GM12878 (cell line): ENCODE measurements at regions not wholly inside any gene's neighbourhood (a gene's known extent, or its start where the extent isn't known, plus 50 kb on each side); places are given as distances from the start of the nearest gene placed in this dataset.

Source experiments
- ATAC-seq: fragments of 200-7000 bp; cut with Tn5 transposase; 3 replicates; pipeline ENCODE4 v1.9.1; 2020; ENCODE audit warnings: mild to moderate bottlenecking, moderate library complexity
- BruUV-seq: library from RNA; stranded (reverse); fragments of 400-500 nt; replicated peaks from 2 replicates; lab custom pipeline; 2021; lab: Mats Ljungman, UMichigan
- CTCF ChIA-PET: fragments of 300-600 bp; sonication (Branson Sonifier 250); formaldehyde crosslinking; extraction: SDS; loops from one replicate; lab custom pipeline; 2021; ENCODE audit warnings: inconsistent platforms; lab: Yijun Ruan, JAX
- POLR2A ChIA-PET: fragments of 350-600 bp; formaldehyde crosslinking; extraction: SDS; loops from one replicate; lab custom pipeline; 2021; ENCODE audit warnings: inconsistent platforms; lab: Charles Lee
- RAD21 ChIA-PET: fragments of 300-600 bp; sonication (Branson Sonifier 250); formaldehyde crosslinking; loops from one replicate; lab custom pipeline; 2023; ENCODE audit warnings: antibody characterized with exemption; ENCODE audit not compliant: unreplicated experiment; lab: Charles Lee
- SMC1A ChIA-PET: fragments of 300-600 bp; sonication (Branson Sonifier 250); formaldehyde crosslinking; loops from one replicate; lab custom pipeline; 2023; ENCODE audit not compliant: unreplicated experiment, uncharacterized antibody; lab: Charles Lee
- DNase-seq: peaks from one replicate; pipeline ENCODE4 v3.0.0-alpha.2; 2011; ENCODE audit warnings: low read depth, low spot score
- FAIRE-seq: peaks from 3 replicates; lab custom pipeline; 2011; peaks lifted over from hg19 to GRCh38; lab: Jason Lieb, UNC
- H2AFZ ChIP-seq: 2 replicates; pipeline ENCODE4 v1.6.0; 2011; ENCODE audit warnings: low read depth, low read length, control low read depth; ENCODE audit not compliant: control insufficient read depth
- H3K27ac ChIP-seq: 2 replicates; pipeline ENCODE4 v1.5.1; 2011; ENCODE audit warnings: control low read depth; ENCODE audit not compliant: control insufficient read depth, insufficient read depth
- H3K27me3 ChIP-seq, 2 experiments: replicated peaks in 1 of 2; 2 replicates each; pipeline versions ENCODE4 v1.6.0 to v1.6.1; 2011; ENCODE audit warnings: low read length in 1 of 2; ENCODE audit not compliant: control insufficient read depth in 2 of 2, insufficient read depth in 2 of 2
- H3K36me3 ChIP-seq, 2 experiments: 2 replicates each; pipeline ENCODE4 v1.5.1; 2011; ENCODE audit warnings: low read length in 1 of 2; ENCODE audit not compliant: control insufficient read depth in 2 of 2, insufficient read depth in 2 of 2
- H3K4me1 ChIP-seq: 2 replicates; pipeline ENCODE4 v1.6.1; 2011; ENCODE audit warnings: mild to moderate bottlenecking, low read length, moderate library complexity, mixed read lengths; ENCODE audit not compliant: control insufficient read depth, insufficient read depth
- H3K4me2 ChIP-seq: 2 replicates; pipeline ENCODE4 v1.6.0; 2011; ENCODE audit warnings: control low read depth; ENCODE audit not compliant: control insufficient read depth, insufficient read depth
- H3K4me3 ChIP-seq: fragments of 200-600 bp; sonication (generic); 2 replicates; pipeline ENCODE4 v1.5.1; 2016
- H3K79me2 ChIP-seq: 2 replicates; pipeline ENCODE4 v1.6.0; 2011; ENCODE audit warnings: low read length; ENCODE audit not compliant: control insufficient read depth, insufficient read depth
- H3K9ac ChIP-seq: 2 replicates; pipeline ENCODE4 v1.8.0; 2011; ENCODE audit warnings: low read length, control low read depth, mixed read lengths; ENCODE audit not compliant: control insufficient read depth, insufficient read depth
- H3K9me3 ChIP-seq: replicated peaks from 3 replicates; pipeline ENCODE4 v1.5.1; 2011; ENCODE audit warnings: mild to moderate bottlenecking, low read length; ENCODE audit not compliant: control insufficient read depth, insufficient read depth
- H4K20me1 ChIP-seq: 2 replicates; pipeline ENCODE4 v1.6.0; 2011; ENCODE audit not compliant: control insufficient read depth, insufficient read depth
- ESRRA ChIP-seq: IDR thresholded peaks from 2 replicates; pipeline ENCODE4 v1.6.1; 2012; ENCODE audit warnings: mild to moderate bottlenecking, low read length, improper control_type of control experiment
- MTA3 ChIP-seq: IDR thresholded peaks from 2 replicates; pipeline ENCODE4 v1.6.1; 2012; ENCODE audit warnings: low read length, inconsistent platforms, borderline replicate concordance
- PAX8 ChIP-seq: fragments of 450-650 bp; IDR thresholded peaks from 2 replicates; pipeline ENCODE4 v1.6.1; 2017; ENCODE audit warnings: mild to moderate bottlenecking, moderate library complexity
- POLR2AphosphoS5 ChIP-seq: IDR thresholded peaks from 2 replicates; pipeline ENCODE4 v1.6.1; 2011; ENCODE audit warnings: mild to moderate bottlenecking, low read length, inconsistent platforms
- RAD51 ChIP-seq: fragments of 450-650 bp; IDR thresholded peaks from 2 replicates; pipeline ENCODE4 v1.6.1; 2016; ENCODE audit warnings: moderate library complexity, mild to moderate bottlenecking, inconsistent platforms
- RCOR1 ChIP-seq: conservative IDR thresholded peaks from 2 replicates; pipeline ENCODE4 v1.6.1; 2012; ENCODE audit warnings: low read depth, low read length, improper control_type of control experiment
- STAT1 ChIP-seq: fragments of 450-650 bp; conservative IDR thresholded peaks from 2 replicates; pipeline ENCODE4 v1.6.1; 2014; ENCODE audit warnings: antibody characterized with exemption, mild to moderate bottlenecking
- WGBS: methylation state at CpG from one replicate; pipeline ENCODE4 v1.1.6; 2016; ENCODE audit warnings: low lambda C conversion rate; ENCODE audit not compliant: insufficient replicate concordance, insufficient coverage; ENCODE audit errors: missing lambda C conversion rate; 5-methylcytosine and 5-hydroxymethylcytosine counted together
- in situ Hi-C: fragments of 300-500 bp; cut with MboI; formaldehyde crosslinking; loops from 9 replicates; pipeline ENCODE4 v1.14.3; 2018; ENCODE audit warnings: mixed read lengths
- intact Hi-C: fragments of 100-400 bp; cut with micrococcal nuclease; formaldehyde crosslinking; loops from one replicate; pipeline ENCODE4 v1.14.2; 2022; ENCODE audit not compliant: unreplicated experiment
- TF ChIP-seq, protein P1 (sequence below): fragments of 150-350 bp; IDR thresholded peaks from 2 replicates; pipeline ENCODE4 v1.6.1; 2016; ENCODE audit warnings: low read depth, low read length

GRCh38 chr3:72229952-72230351, 445.0 kb upstream of the PROK2 start:
- ATAC-seq (no peak), DNase-seq (no peak), FAIRE-seq (no peak)
- Histone ChIP-seq H3K4me1 (no peaks in the 10 kb centered on the region), H3K27me3 (no peaks in the 10 kb centered on the region; a peak in 1 of 4 replicates), H3K9me3 (peaks cover 12% of the 10 kb centered on the region; the same call in 2 of the 3 replicates), H3K27ac (no peak overlapping the region), H3K79me2 (no peaks in the 10 kb centered on the region), H4K20me1 (no peaks in the 10 kb centered on the region), H3K9ac (no peak overlapping the region), H2AFZ (no peak overlapping the region), H3K4me2 (no peak overlapping the region), H3K36me3 (no peaks in the 10 kb centered on the region), H3K4me3 (no peak overlapping the region)
- no peak for TF ChIP-seq ESRRA
- TF ChIP-seq STAT1 = no peak
- TF ChIP-seq POLR2AphosphoS5 = no peak
- no peak for TF ChIP-seq RAD51
- TF ChIP-seq PAX8 = no peak
- no peak for TF ChIP-seq MTA3
- TF ChIP-seq, protein P1, sequence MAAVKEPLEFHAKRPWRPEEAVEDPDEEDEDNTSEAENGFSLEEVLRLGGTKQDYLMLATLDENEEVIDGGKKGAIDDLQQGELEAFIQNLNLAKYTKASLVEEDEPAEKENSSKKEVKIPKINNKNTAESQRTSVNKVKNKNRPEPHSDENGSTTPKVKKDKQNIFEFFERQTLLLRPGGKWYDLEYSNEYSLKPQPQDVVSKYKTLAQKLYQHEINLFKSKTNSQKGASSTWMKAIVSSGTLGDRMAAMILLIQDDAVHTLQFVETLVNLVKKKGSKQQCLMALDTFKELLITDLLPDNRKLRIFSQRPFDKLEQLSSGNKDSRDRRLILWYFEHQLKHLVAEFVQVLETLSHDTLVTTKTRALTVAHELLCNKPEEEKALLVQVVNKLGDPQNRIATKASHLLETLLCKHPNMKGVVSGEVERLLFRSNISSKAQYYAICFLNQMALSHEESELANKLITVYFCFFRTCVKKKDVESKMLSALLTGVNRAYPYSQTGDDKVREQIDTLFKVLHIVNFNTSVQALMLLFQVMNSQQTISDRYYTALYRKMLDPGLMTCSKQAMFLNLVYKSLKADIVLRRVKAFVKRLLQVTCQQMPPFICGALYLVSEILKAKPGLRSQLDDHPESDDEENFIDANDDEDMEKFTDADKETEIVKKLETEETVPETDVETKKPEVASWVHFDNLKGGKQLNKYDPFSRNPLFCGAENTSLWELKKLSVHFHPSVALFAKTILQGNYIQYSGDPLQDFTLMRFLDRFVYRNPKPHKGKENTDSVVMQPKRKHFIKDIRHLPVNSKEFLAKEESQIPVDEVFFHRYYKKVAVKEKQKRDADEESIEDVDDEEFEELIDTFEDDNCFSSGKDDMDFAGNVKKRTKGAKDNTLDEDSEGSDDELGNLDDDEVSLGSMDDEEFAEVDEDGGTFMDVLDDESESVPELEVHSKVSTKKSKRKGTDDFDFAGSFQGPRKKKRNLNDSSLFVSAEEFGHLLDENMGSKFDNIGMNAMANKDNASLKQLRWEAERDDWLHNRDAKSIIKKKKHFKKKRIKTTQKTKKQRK = no peak
- no peak for TF ChIP-seq RCOR1
- ChIA-PET POLR2A (no interaction called here), SMC1A (no interaction called here), CTCF (no interaction called here), RAD21 (no interaction called here)
- WGBS = 75% methylated on average over 4 of the region's 4 CpGs
- in situ Hi-C loops = no loop called here
- BruUV-seq = no TSS peak
- intact Hi-C loops = no loop called here
